Body of pancreas (tissue), 4 donors: ENCODE measurements at regions not wholly inside any gene's neighbourhood (a gene's known extent, or its start where the extent isn't known, plus 50 kb on each side); places are given as distances from the start of the nearest gene placed in this dataset.
"Not testable (repeated sequence)": the region's sequence is repeated elsewhere in the genome, so short reads cannot be mapped to it uniquely, and the experiment has no call there.

Source experiments
- ATAC-seq: fragments of 150-250 bp; one replicate; pipeline ENCODE4 v1.9.1; 2016
- DNase-seq, 4 donors: peaks; one replicate each; pipeline ENCODE4 v3.0.0-alpha.2; 2019
- H3K27ac ChIP-seq, 4 donors: fragments of 200-600 bp; sonication (generic); 1 replicate in 3 of 4; 2 replicates in 1 of 4; pipeline versions ENCODE4 v1.5.1 to v1.6.1; 2016 to 2019; ENCODE audit warnings: mild to moderate bottlenecking in 1 of 4, mixed read lengths in 1 of 4, moderate library complexity in 1 of 4
- H3K27me3 ChIP-seq, 2 donors: fragments of 200-600 bp; sonication (generic); one replicate each; pipeline ENCODE4 v1.6.0; 2016; ENCODE audit warnings: mild to moderate bottlenecking in 1 of 2
- H3K36me3 ChIP-seq, 2 donors: fragments of 200-600 bp; sonication (generic); replicated peaks in 1 of 2; 2 replicates each; pipeline ENCODE4 v1.5.1; 2016; ENCODE audit warnings: low read depth in 2 of 2; ENCODE audit not compliant: insufficient read depth in 1 of 2
- H3K4me1 ChIP-seq: fragments of 200-600 bp; sonication (generic); one replicate; pipeline ENCODE4 v1.6.0; 2016
- H3K4me3 ChIP-seq, 2 donors: fragments of 200-600 bp; sonication (generic); 1 replicate in 1 of 2; 2 replicates in 1 of 2; pipeline ENCODE4 v1.5.1; 2016 to 2019
- H3K9me3 ChIP-seq, 3 donors: fragments of 200-600 bp; sonication (generic); 1 replicate in 2 of 3; 2 replicates in 1 of 3; pipeline ENCODE4 v1.5.1; 2016
- POLR2A ChIP-seq, 3 donors: fragments of 450-650 bp; IDR thresholded peaks; one replicate each; pipeline ENCODE4 v1.6.1; 2016; ENCODE audit warnings: antibody characterized with exemption in 3 of 3, mild to moderate bottlenecking in 2 of 3
- WGBS, 2 donors: methylation state at CpG; one replicate each; pipeline ENCODE4 v1.1.5; 2017; 5-methylcytosine and 5-hydroxymethylcytosine counted together
- intact Hi-C: fragments of 100-400 bp; cut with DNase I; formaldehyde crosslinking; loops from one replicate; pipeline ENCODE4 v1.15.1; 2023
- TF ChIP-seq, protein P1 (sequence below), 7 experiments: fragments of 450-650 bp in 4 of 7; fragments of 200-600 bp in 3 of 7; sonication (generic) in 3 of 7; IDR thresholded peaks; one replicate each; pipeline ENCODE4 v1.5.1; 2016 to 2019; ENCODE audit warnings: antibody characterized with exemption in 7 of 7

DNA sequence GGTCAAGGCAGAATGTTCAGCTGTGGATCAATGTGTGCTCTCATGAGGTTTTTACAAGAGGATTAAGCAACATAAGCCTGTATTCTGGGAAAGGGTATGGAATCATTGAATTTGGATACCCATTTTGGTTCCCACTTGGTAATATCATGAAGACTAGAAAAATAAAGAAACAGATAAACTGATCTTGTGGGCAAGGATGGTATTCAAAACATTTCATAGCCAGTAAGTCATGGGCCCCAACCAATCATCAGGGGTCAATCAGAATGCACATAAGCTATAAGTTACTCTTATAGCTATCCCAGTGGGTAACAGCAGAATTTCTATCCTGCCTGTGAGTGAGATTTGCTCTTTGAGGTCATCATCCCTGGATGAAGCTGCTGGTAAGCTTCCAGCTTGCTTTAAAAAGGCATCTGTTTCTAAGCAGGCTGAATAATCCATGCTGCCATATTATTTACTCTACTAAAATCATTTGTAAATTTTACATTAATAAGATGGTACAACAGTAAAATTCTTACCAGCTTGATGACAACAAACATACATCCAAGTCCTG is 291.2 kb downstream of the RAD51AP2 start:
- no peaks in the 10 kb centered on the region for H3K27me3 ChIP-seq
- ATAC-seq (no peak), DNase-seq (no peak)
- no peak overlapping the region for H3K4me3 ChIP-seq
- TF ChIP-seq, protein P1, sequence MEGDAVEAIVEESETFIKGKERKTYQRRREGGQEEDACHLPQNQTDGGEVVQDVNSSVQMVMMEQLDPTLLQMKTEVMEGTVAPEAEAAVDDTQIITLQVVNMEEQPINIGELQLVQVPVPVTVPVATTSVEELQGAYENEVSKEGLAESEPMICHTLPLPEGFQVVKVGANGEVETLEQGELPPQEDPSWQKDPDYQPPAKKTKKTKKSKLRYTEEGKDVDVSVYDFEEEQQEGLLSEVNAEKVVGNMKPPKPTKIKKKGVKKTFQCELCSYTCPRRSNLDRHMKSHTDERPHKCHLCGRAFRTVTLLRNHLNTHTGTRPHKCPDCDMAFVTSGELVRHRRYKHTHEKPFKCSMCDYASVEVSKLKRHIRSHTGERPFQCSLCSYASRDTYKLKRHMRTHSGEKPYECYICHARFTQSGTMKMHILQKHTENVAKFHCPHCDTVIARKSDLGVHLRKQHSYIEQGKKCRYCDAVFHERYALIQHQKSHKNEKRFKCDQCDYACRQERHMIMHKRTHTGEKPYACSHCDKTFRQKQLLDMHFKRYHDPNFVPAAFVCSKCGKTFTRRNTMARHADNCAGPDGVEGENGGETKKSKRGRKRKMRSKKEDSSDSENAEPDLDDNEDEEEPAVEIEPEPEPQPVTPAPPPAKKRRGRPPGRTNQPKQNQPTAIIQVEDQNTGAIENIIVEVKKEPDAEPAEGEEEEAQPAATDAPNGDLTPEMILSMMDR (IDR thresholded peaks at IDR 0.05): no peak
- TF ChIP-seq POLR2A (IDR thresholded peaks at IDR 0.05): no peak
- H3K36me3 ChIP-seq: no peaks in the 10 kb centered on the region
- H3K9me3 ChIP-seq: no peaks in the 10 kb centered on the region
- intact Hi-C loops: no loop called here
- no peak overlapping the region for H3K27ac ChIP-seq
- H3K4me1 ChIP-seq: no peaks in the 10 kb centered on the region

DNA sequence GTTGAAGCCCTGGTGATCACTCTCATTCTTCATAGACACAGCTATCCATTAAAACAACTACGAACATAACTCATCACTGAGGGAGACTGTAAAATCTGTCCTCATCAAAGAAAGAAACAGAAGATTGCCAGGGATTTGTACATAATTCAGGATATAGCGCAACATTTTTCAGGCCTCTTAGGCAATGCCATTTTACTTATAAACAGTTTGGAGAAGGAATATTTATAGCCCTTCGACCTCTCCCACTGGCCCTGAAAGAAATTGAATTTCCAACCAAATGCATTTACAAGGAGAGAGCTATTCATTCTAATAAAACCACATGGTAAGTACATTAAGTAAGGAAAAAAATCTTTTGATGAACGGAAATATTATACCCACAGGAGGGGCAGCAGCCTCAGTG is 295.0 kb downstream of the RAD51AP2 start:
- Histone ChIP-seq H3K36me3 (no peaks in the 10 kb centered on the region), H3K4me3 (no peak overlapping the region), H3K9me3 (no peaks in the 10 kb centered on the region), H3K27ac (no peak overlapping the region), H3K4me1 (no peaks in the 10 kb centered on the region), H3K27me3 (no peaks in the 10 kb centered on the region)
- intact Hi-C loops: no loop called here
- DNase-seq (no peak), ATAC-seq (no peak)
- WGBS, 2 donors: 76 to 82% methylated on average over 4 of the region's 4 CpGs
- TF ChIP-seq POLR2A (IDR thresholded peaks at IDR 0.05): no peak
- TF ChIP-seq, protein P1 (IDR thresholded peaks at IDR 0.05): no peak

DNA sequence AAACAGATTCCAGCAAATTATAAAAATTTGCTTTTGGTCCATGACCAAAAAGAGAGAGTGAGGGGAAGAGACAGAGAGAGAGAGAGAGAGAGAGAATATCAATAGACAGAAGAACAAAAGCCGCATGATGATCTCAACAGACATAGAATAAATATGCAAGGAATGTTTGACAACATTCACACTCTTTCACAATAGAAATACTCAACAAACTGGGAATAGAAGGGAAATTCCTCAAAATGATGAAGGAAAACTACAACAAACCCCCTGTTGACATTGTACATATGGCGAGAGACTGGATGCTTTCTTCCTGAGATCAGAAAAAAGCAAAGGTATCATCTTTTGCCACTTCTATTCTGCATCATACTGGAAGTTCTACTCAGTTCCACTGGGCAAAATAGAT is 309.7 kb downstream of the RAD51AP2 start:
- ATAC-seq: no peak
- TF ChIP-seq, protein P1 (IDR thresholded peaks at IDR 0.05): no peak
- no peak for TF ChIP-seq POLR2A (IDR thresholded peaks at IDR 0.05)
- no peaks in the 10 kb centered on the region for H3K4me1 ChIP-seq
- H3K27ac ChIP-seq: no peak overlapping the region
- no peaks in the 10 kb centered on the region for H3K27me3 ChIP-seq
- no peak overlapping the region for H3K4me3 ChIP-seq
- no peak for DNase-seq
- intact Hi-C loops: no loop called here
- 26 to 69% methylated on average over 2 of the region's 2 CpGs for WGBS, 2 donors
- H3K9me3 ChIP-seq: no peaks in the 10 kb centered on the region
- no peaks in the 10 kb centered on the region for H3K36me3 ChIP-seq

DNA sequence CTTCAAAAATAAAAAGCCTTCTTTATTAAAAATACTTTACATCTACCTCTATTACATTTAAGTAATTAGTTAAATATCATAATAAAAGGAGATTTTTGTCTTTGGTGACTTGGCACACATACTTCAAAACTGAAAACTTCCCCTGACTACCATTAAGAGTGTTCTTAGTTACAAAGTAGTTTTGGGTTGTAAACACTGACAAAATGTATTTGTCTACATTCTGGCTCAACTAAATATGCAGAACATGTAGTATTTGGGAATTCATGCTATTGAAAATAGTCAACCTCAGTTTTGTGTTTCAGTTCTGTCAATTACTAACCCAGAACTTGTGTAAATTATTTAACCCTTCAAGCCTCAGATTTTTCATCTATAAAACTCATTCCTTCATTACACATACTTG is 311.5 kb downstream of the RAD51AP2 start:
- intact Hi-C loops: no loop called here
- no peak for ATAC-seq
- Histone ChIP-seq H3K27ac (no peak overlapping the region), H3K9me3 (no peaks in the 10 kb centered on the region), H3K36me3 (no peaks in the 10 kb centered on the region), H3K27me3 (no peaks in the 10 kb centered on the region), H3K4me3 (no peak overlapping the region), H3K4me1 (no peaks in the 10 kb centered on the region)
- DNase-seq: no peak
- TF ChIP-seq, protein P1 (IDR thresholded peaks at IDR 0.05): no peak
- TF ChIP-seq POLR2A (IDR thresholded peaks at IDR 0.05): no peak

DNA sequence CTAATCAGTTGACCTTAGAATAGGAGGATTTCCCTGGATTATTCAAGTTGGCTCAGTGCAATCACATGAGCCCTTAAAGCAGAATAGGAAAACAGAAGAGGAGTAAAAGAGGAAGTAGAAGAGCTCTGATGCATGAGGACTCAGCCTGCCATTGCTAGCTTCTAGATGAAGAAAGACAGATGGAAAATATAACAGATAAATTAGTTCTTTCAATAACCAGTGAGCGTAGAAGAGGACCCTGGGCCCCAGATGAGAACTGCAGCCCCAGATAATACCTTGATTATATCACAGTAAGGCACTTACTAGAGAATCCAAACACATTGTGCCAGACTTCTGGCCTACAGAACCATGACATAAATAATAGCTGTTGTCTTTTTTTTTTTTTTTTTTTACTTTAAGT is 314.0 kb downstream of the RAD51AP2 start:
- H3K36me3 ChIP-seq, H3K27me3 ChIP-seq, H3K4me1 ChIP-seq, H3K27ac ChIP-seq, ATAC-seq, DNase-seq, H3K4me3 ChIP-seq, intact Hi-C loops, H3K9me3 ChIP-seq: not testable (repeated sequence)
- WGBS, 2 donors: 95 to 100% methylated on average over 1 of the region's 1 CpG

DNA sequence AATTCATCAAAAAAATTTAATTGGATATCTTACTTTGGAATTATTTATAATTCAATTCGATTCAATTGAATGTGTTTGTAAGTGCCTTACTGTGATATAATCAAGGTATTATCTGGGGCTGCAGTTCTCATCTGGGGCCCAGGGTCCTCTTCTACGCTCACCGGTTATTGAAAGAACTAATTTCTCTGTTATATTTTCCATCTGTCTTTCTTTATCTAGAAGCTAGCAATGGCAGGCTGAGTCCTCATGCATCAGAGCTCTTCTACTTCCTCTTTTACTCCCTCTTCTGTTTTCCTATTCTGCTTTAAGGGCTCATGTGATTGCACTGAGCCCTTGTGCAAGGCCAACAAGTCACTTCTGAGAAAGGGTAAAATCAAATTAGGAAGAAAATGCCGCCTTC is 315.6 kb downstream of the RAD51AP2 start:
- ATAC-seq, H3K4me3 ChIP-seq, H3K27me3 ChIP-seq, DNase-seq, intact Hi-C loops, H3K9me3 ChIP-seq, H3K36me3 ChIP-seq, H3K4me1 ChIP-seq, H3K27ac ChIP-seq: not testable (repeated sequence)
- 65 to 82% methylated on average over 4 of the region's 4 CpGs for WGBS, 2 donors
